GM21619 (cell line): ENCODE measurements at regions not wholly inside any gene's neighbourhood (a gene's known extent, or its start where the extent isn't known, plus 50 kb on each side); places are given as distances from the start of the nearest gene placed in this dataset.

Source experiments
- ATAC-seq: cut with Tn5 transposase; IDR thresholded peaks from one replicate; pipeline ENCODE4 v1.9.1; 2021; ENCODE audit not compliant: unreplicated experiment

- no peak for ATAC-seq
Observed at GRCh38 chr3:23028294-23028693, 174.8 kb upstream of the UBE2E2 start.

- no peak for ATAC-seq
Observed at GRCh38 chr3:23029001-23029400, 174.1 kb upstream of the UBE2E2 start.

- ATAC-seq = peak; percentile 19
Observed at GRCh38 chr3:23035927-23036640, 167.0 kb upstream of the UBE2E2 start.

GRCh38 chr3:23036728-23037127 lies 166.4 kb upstream of the UBE2E2 start:
- ATAC-seq = peak; percentile 81

- ATAC-seq = no peak
Observed at GRCh38 chr3:23038471-23038870, 164.7 kb upstream of the UBE2E2 start.

GRCh38 chr3:23041918-23042696 lies 161.0 kb upstream of the UBE2E2 start:
- no peak for ATAC-seq

- ATAC-seq = no peak
Observed at GRCh38 chr3:23044463-23044862, 158.7 kb upstream of the UBE2E2 start.

- no peak for ATAC-seq
Observed at GRCh38 chr3:23046536-23046935, 156.6 kb upstream of the UBE2E2 start.

- ATAC-seq = no peak
Observed at GRCh38 chr3:23051240-23052140, 151.6 kb upstream of the UBE2E2 start.

GRCh38 chr3:23052208-23052607 lies 150.9 kb upstream of the UBE2E2 start:
- no peak for ATAC-seq

- ATAC-seq = no peak
Observed at GRCh38 chr3:23052620-23053019, 150.5 kb upstream of the UBE2E2 start.

- peak; percentile 85 for ATAC-seq
Observed at GRCh38 chr3:23055733-23056376, 147.3 kb upstream of the UBE2E2 start.

GRCh38 chr3:23062582-23062981 lies 140.5 kb upstream of the UBE2E2 start:
- ATAC-seq = no peak

GRCh38 chr3:23062982-23063381 lies 140.1 kb upstream of the UBE2E2 start:
- ATAC-seq = no peak

GRCh38 chr3:23067116-23067515 lies 136.0 kb upstream of the UBE2E2 start:
- ATAC-seq = no peak

GRCh38 chr3:23068016-23068728 lies 135.0 kb upstream of the UBE2E2 start:
- ATAC-seq = no peak

GRCh38 chr3:23071296-23071695 lies 131.8 kb upstream of the UBE2E2 start:
- ATAC-seq = peak; percentile 23

GRCh38 chr3:23071758-23072157 lies 131.4 kb upstream of the UBE2E2 start:
- ATAC-seq = peak; percentile 41

- no peak for ATAC-seq
Observed at GRCh38 chr3:23072693-23073092, 130.4 kb upstream of the UBE2E2 start.

- no peak for ATAC-seq
Observed at GRCh38 chr3:23073724-23074305, 129.3 kb upstream of the UBE2E2 start.
